Common myeloid progenitor, CD34-positive (primary cell): ENCODE measurements at regions not wholly inside any gene's neighbourhood (a gene's known extent, or its start where the extent isn't known, plus 50 kb on each side); places are given as distances from the start of the nearest gene placed in this dataset.

Experiments used
- CTCF ChIA-PET: fragments of 350-600 bp; sonication (Branson Sonifier 250); formaldehyde crosslinking; loops from one replicate; lab custom pipeline; 2021; ENCODE audit warnings: antibody characterized with exemption; lab: Charles Lee
- POLR2A ChIA-PET: fragments of 350-600 bp; sonication (Branson Sonifier 250); formaldehyde crosslinking; loops from one replicate; lab custom pipeline; 2021; ENCODE audit warnings: antibody characterized with exemption; lab: Charles Lee
- DNase-seq, 3 donors: peaks; one replicate each; pipeline versions ENCODE4 v3.0.0 to v3.0.0-alpha.2; 2013
- H3K27ac ChIP-seq, 2 experiments: 1 replicate in 1 of 2; 2 replicates in 1 of 2; pipeline ENCODE4 v1.7.0; 2013; ENCODE audit warnings: inconsistent platforms in 2 of 2, low read length in 2 of 2, mild to moderate bottlenecking in 2 of 2, low read depth in 1 of 2, moderate library complexity in 1 of 2; ENCODE audit not compliant: severe bottlenecking in 2 of 2, insufficient read depth in 1 of 2, poor library complexity in 1 of 2
- H3K27me3 ChIP-seq, 5 experiments: replicated peaks in 2 of 5; 1 replicate in 3 of 5; 2 replicates in 2 of 5; pipeline versions ENCODE4 v1.6.1 to v1.7.0; 2013; ENCODE audit warnings: low read length in 4 of 5, mild to moderate bottlenecking in 2 of 5, moderate library complexity in 2 of 5, inconsistent platforms in 1 of 5; ENCODE audit not compliant: insufficient read depth in 5 of 5, control insufficient read depth in 4 of 5
- H3K36me3 ChIP-seq, 4 experiments: 1 replicate in 2 of 4; 2 replicates in 2 of 4; pipeline versions ENCODE4 v1.6.1 to v1.7.0; 2013; ENCODE audit warnings: low read length in 3 of 4, control low read depth in 1 of 4, mild to moderate bottlenecking in 1 of 4; ENCODE audit not compliant: control insufficient read depth in 4 of 4, insufficient read depth in 4 of 4
- H3K4me1 ChIP-seq, 4 experiments: 1 replicate in 3 of 4; 2 replicates in 1 of 4; pipeline versions ENCODE4 v1.6.1 to v1.7.1; 2013; ENCODE audit warnings: low read length in 3 of 4, mild to moderate bottlenecking in 3 of 4, control low read depth in 1 of 4, inconsistent platforms in 1 of 4, moderate library complexity in 1 of 4; ENCODE audit not compliant: control insufficient read depth in 4 of 4, insufficient read depth in 4 of 4; ENCODE audit errors: control extremely low read depth in 1 of 4
- H3K4me3 ChIP-seq, 7 experiments: 1 replicate in 4 of 7; 2 replicates in 3 of 7; pipeline versions ENCODE4 v1.5.1 to v1.7.0; 2013; ENCODE audit warnings: mild to moderate bottlenecking in 7 of 7, low read length in 6 of 7, moderate library complexity in 6 of 7, inconsistent platforms in 2 of 7, low read depth in 2 of 7, control low read depth in 1 of 7; ENCODE audit not compliant: insufficient read depth in 4 of 7, control insufficient read depth in 1 of 7; ENCODE audit errors: extremely low read depth in 1 of 7
- H3K9me3 ChIP-seq, 5 experiments: 1 replicate in 4 of 5; 2 replicates in 1 of 5; pipeline versions ENCODE4 v1.6.1 to v1.7.1; 2013; ENCODE audit warnings: low read length in 4 of 5, mild to moderate bottlenecking in 2 of 5, inconsistent platforms in 1 of 5, low read depth in 1 of 5, moderate library complexity in 1 of 5; ENCODE audit not compliant: control insufficient read depth in 4 of 5, insufficient read depth in 2 of 5; ENCODE audit errors: control extremely low read depth in 1 of 5
- WGBS: methylation state at CpG from one replicate; pipeline ENCODE4 v1.1.5; 2013; ENCODE audit not compliant: insufficient coverage; 5-methylcytosine and 5-hydroxymethylcytosine counted together

GRCh38 chr1:68653882-68654281 is 157.0 kb upstream of the DEPDC1 start:
- no peaks in the 10 kb centered on the region for H3K27me3 ChIP-seq
- ChIA-PET POLR2A (no interaction called here), CTCF (no interaction called here)
- H3K36me3 ChIP-seq = no peaks in the 10 kb centered on the region
- H3K9me3 ChIP-seq = no peaks in the 10 kb centered on the region
- no peaks in the 10 kb centered on the region for H3K4me1 ChIP-seq
- no peak overlapping the region for H3K4me3 ChIP-seq
- 100% methylated on average over 1 of the region's 2 CpGs for WGBS
- DNase-seq = no peak
- no peak overlapping the region for H3K27ac ChIP-seq

GRCh38 chr1:68673771-68674170 is 176.9 kb upstream of the DEPDC1 start:
- CTCF ChIA-PET = no interaction called here

GRCh38 chr1:68675336-68675735 is 178.5 kb upstream of the DEPDC1 start:
- CTCF ChIA-PET = interaction anchor here (0.5 kb wide), 1 partner anchor 50 kb away, joined by 3 read pairs; no protein-coding TSS in a partner anchor
- POLR2A ChIA-PET = no interaction called here
- DNase-seq = no peak
- Histone ChIP-seq H3K27ac (no peak overlapping the region), H3K4me1 (no peaks in the 10 kb centered on the region), H3K36me3 (no peaks in the 10 kb centered on the region), H3K27me3 (no peaks in the 10 kb centered on the region), H3K4me3 (no peak overlapping the region), H3K9me3 (no peaks in the 10 kb centered on the region)

More at GRCh38 chr1:68673771-68674170, 176.9 kb upstream of the DEPDC1 start:
- WGBS = no CpG with 5 or more reads among the region's 4 CpGs
- Histone ChIP-seq H3K4me1 (no peaks in the 10 kb centered on the region), H3K9me3 (no peaks in the 10 kb centered on the region), H3K27me3 (no peaks in the 10 kb centered on the region), H3K4me3 (no peak overlapping the region), H3K27ac (no peak overlapping the region), H3K36me3 (no peaks in the 10 kb centered on the region)
- POLR2A ChIA-PET = no interaction called here
- no peak for DNase-seq

DNA sequence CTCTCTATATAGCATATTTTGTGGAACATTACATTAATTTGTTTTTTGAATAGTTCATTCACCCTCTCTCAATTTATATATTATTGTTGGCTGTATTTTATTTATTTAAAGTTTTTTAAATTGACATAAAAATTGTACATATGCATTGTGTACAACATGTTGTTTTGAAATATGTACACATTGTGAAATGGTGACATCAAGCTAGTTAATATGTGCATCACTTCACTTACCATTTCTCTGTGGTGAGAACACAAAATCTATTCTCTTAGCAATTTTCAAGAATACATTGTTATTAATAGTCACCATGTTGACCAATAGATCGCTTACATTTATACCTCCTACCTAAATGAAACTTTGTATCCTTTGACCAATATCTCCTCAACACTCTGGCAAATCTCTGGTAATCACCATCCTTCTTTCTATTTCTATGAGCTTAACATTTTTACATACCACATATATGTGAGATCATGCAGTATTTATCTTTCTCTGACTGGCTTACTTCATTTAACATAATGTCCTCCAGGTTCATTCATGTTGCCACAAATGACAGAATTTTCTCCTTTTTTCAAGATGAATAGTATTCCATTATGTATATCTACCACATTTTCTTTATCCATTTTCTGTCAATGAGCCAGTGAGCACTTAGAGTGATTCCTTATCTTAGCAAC is 180.9 kb upstream of the DEPDC1 start:
- Histone ChIP-seq H3K36me3 (no peaks in the 10 kb centered on the region), H3K27me3 (no peaks in the 10 kb centered on the region), H3K4me1 (no peaks in the 10 kb centered on the region), H3K27ac (no peak overlapping the region), H3K4me3 (no peak overlapping the region), H3K9me3 (no peaks in the 10 kb centered on the region)
- WGBS = 100% methylated on average over 1 of the region's 1 CpG
- ChIA-PET CTCF (no interaction called here), POLR2A (no interaction called here)
- DNase-seq = no peak

DNA sequence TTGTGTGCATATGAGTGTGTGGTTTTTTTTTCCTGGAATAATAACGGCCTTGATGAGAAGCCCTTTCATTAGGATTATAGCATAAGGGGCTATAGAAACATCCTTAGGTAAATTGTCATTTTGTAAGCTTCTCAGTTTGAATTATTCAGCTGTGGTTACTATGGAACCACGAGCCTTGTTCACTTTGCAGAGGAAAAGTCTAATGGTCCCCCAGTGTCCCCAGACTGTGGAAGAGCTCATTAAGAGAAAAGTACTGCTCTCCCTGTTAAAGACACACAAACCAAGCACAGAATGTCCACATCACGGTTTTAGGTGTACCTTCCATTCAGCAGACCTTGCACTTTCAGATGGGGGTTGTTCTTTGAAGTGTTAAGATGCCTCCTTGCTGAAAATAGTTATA is 199.3 kb upstream of the DEPDC1 start:
- H3K27me3 ChIP-seq = no peaks in the 10 kb centered on the region
- H3K4me1 ChIP-seq = no peaks in the 10 kb centered on the region
- no peak for DNase-seq
- CTCF ChIA-PET = no interaction called here
- H3K36me3 ChIP-seq = no peaks in the 10 kb centered on the region
- H3K9me3 ChIP-seq = no peaks in the 10 kb centered on the region
- no peak overlapping the region for H3K4me3 ChIP-seq
- WGBS = 90% methylated on average over 2 of the region's 3 CpGs
- H3K27ac ChIP-seq = no peak overlapping the region
- POLR2A ChIA-PET = no interaction called here

DNA sequence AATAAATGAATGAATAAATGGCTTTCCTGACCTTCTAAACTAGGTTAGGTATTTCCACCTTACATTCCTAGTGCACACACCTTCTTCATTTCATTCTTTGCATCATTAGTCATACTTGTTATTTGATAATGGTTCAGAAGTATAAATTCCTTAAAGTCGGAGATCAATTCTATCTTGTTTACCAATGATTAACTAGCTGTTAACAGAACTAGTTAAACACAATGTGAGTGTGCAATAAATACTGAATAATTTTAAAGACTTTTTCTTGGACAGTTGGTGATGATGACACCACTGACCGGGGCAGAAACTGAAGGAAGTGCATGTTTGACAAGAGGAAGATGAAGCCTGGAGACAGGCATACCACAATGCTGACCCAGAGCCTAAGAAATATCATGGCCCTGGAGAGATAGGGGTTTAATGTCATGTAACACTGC is 207.1 kb upstream of the DEPDC1 start:
- POLR2A ChIA-PET = no interaction called here
- Histone ChIP-seq H3K36me3 (no peaks in the 10 kb centered on the region), H3K27me3 (no peaks in the 10 kb centered on the region), H3K9me3 (peaks cover 0 to 2% (median 0%) of the 10 kb centered on the region in 5 experiments), H3K27ac (no peak overlapping the region), H3K4me1 (no peaks in the 10 kb centered on the region), H3K4me3 (no peak overlapping the region)
- CTCF ChIA-PET = no interaction called here
- 71% methylated on average over 2 of the region's 2 CpGs for WGBS
- DNase-seq = no peak

- CTCF ChIA-PET = no interaction called here
These were observed 208.0 kb upstream of the DEPDC1 start for GRCh38 chr1:68704800-68705443.

More at GRCh38 chr1:68704800-68705443, 208.0 kb upstream of the DEPDC1 start:
- Histone ChIP-seq H3K36me3 (no peaks in the 10 kb centered on the region), H3K27ac (no peak overlapping the region), H3K4me1 (no peaks in the 10 kb centered on the region), H3K9me3 (peaks cover 0 to 3% (median 2%) of the 10 kb centered on the region in 5 experiments), H3K27me3 (no peaks in the 10 kb centered on the region), H3K4me3 (no peak overlapping the region)
- POLR2A ChIA-PET = no interaction called here
- whole genome bisulfite sequencing = 100% methylated on average over 1 of the region's 2 CpGs
- DNase-seq = no peak
